Superior temporal gyrus (tissue), 1 donor: ENCODE measurements at regions not wholly inside any gene's neighbourhood (a gene's known extent, or its start where the extent isn't known, plus 50 kb on each side); places are given as distances from the start of the nearest gene placed in this dataset.
A peak's percentile ranks its signal among the peaks of the same experiment; 100 is the strongest.

ENCODE experiments used
- DNase-seq: peaks from one replicate; pipeline ENCODE4 v3.0.0-alpha.2; 2016; ENCODE audit errors: extremely low spot score

DNA sequence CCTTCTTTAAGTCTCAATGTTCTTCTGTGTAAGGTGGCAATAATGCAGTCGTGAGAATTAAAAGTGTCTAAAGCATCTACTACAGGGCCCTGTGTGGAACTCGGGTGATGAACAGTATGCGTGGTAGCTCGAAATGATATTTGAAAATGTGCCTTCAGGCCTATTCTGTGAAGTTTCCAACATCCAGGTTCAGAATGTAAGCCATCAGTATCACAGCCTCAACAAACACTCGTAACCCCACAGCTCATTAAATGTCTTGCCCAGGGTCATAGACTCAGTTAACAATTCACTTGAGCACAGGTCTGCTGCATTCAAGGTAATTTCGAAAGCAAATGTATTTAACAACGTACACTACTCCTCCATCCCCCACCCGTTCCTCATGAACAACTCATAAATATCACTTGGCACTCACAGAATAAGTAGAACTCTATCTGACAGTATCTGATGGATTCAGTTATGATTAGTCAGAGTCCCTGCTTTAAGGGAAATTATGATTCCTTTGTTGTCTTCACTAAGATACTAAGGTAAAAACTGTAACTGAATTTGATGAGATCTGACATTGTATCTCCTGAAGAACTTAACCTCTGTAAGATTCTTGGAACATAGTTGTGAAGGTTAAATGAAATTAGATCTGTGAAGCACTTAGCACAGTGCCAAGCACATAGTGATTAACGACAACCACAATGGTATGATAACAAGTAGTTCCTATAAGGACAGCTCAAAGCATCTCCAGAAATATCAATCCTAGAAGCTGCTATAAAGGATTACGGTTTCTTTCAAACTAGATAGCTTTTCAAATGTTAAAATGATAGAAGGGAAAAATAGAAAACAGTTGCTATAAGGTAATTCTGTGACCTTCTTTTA lies 642.3 kb downstream of the TBL1XR1 start:
- no peak for DNase-seq

DNA sequence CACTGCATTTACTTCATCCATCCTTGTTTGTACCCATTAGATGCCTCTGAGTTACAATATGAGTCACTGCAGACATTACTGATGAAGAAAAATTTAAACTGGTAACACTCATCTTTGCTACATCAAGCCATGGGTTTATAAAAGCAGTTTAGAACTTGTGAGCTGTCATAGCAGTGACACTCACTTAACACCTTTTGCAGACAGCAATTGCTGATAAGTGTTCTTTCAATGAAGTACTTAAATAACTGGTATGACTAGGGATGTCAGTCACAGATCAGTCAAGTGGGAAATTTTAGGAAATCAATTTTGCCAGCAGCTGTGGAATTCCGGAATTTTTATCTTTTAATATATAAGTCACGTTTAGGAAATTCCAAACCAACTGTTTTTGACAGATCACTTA lies 643.0 kb downstream of the TBL1XR1 start:
- no peak for DNase-seq

DNA sequence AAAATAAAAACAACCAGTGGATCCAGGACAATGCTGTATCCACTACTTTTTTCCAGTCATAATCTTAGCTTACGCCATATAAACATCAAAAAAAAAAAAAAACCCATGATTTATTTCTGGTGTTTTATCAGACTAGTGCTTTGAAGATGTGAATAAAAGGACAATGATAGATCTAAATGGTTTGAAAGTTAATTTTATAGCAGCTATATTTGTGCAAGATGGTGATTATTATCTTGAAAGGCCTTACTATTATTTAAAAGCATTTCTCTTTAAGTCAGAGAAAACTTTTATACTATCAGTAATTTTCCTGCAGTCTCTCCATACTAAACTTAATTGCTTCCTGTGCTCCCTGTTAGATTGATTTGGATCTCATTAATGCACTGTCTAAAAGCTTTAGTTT lies 670.3 kb downstream of the TBL1XR1 start:
- DNase-seq, result no peak

DNA sequence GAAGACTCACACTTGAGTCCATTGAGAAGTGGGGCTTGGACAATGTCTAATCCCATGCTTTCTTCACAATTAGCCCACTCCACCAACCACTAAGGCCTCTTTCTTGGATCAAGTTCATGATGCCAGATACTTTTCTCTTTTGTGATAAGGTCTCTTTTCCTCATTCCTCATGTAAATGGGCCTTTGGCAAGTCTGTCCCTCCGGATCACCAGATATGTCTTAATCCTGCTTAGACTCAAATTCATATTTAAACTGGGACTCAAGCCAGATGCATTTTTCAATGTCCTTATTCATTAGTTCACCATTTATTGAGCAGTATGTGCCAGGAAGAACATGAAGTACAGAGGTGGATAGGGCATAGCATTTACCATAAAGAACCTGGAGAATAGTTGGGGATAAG lies 671.1 kb downstream of the TBL1XR1 start:
- no peak for DNase-seq

DNA sequence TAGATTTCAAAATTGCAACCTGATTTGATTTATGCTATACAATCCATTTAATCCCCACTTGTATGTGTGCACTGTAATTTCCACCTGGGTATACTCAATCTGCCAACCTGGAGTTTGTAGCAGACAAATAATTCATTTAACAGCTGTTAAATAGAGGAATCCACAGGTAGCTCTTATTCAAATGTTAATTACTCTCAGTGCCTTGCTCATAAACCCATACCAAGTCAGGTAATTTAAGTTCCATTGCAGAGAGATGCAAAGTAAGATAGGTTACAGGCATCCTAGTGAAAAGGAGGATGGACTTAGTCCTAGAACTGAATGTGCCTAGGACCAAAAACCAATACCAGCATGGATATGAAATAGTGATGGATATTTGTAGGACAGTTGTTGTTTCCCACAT lies 674.2 kb downstream of the TBL1XR1 start:
- no peak for DNase-seq

DNA sequence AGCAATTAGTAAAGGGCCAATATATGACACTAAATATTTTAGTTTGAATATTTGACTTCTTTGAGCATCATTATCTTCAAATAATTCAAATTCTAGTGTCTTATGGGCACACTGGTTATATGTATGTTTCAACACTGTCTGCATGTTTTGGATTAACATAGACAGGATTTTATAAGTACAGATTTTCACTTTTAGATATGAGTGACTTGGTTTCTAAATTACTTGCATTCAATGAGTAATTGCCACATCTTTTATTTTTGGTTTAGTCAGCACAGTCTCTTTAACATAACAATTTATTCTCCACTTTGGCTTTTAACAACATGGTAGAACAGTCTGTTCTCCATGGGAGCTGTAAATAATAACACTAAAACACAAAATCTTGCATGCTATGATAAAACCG lies 674.8 kb downstream of the TBL1XR1 start:
- peak; percentile 15 for DNase-seq

DNA sequence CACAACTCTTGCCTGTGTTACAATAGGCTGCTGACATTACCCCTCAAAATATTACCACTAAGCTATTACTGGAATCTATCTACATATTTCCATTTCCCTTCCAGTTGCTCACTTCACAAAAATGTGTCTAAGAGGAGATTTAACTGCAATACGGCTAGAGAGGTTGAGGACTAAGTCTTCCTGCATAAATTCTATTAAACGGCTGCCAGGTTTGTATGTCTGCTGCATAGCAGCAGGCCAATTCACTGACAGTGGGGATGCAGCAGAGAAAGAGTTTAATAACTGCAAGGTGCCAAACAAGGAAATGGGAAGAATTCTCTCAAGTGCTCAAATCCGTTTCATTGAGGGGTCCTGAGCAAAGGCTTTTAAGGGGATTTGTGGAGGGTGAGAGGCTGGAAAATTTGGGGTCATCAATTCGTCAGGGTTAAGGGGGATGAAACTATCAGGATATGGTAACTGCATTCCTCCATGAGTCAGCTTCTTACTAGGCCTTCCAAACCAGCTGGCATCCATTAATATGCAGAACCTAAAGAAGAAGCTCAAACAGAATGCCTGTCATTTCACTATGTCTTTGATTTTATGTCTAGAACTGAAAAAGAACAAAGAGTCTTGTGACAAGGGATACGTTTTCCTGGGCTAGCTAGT lies 675.6 kb downstream of the TBL1XR1 start:
- no peak for DNase-seq

DNA sequence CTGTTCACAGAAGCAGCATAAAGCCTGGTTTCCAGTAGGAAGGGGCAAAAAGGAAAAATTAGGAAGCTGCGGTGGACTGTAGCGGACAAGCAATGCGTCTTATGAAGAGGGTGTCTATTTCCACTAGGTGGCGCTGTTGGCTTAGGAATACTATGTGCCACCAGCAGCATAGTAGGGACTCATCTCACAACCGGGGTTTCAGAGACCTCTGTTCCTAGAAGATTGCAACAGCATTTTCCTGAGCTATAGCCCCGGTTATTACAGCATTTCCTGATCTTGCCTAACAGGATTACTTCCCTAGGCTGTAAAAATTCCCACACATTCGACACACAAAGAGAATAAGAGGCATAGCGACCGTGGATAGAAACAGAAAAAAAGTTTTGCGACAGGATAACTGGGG lies 683.0 kb downstream of the TBL1XR1 start:
- DNase-seq, result peak; percentile 24

DNA sequence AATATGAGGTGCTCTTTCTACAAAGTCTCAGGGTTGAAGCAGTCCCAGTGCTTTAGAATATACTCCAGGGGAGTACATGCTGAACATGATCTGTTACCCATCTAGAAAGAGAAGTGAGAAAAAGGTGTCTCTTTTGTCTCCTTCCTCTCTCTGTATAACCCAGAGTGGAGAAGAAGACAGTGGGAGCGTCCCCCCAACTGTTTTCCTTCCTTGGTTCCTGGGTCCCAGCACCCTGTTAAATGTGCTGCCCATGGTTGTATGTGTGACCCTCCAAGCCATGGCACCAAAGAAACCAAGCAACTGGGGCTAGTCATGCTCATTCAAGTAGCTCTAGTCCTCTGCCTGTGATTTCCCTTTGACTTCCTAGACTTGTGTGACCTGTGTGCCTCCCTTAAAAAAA lies 683.7 kb downstream of the TBL1XR1 start:
- DNase-seq, result no peak

DNA sequence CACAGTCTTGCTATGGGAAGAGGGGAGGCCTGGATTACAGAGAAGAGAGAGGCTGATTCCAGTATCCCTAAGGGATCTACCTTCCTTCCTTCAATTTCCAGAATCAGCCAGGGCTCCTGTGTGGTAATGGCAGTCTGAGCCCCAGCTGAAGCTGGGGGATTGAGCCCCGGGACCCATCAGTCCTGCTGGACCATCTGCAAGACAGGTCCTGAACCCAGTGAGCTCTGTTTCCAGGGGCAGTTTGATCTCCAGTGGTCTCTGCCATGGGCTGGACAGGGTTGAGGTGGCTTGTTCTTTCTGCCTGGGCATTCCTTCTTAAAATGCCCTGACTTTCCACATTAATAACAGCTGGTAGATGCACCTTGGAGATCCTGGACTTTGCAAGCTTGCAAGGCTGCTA lies 685.2 kb downstream of the TBL1XR1 start:
- DNase-seq, result no peak

DNA sequence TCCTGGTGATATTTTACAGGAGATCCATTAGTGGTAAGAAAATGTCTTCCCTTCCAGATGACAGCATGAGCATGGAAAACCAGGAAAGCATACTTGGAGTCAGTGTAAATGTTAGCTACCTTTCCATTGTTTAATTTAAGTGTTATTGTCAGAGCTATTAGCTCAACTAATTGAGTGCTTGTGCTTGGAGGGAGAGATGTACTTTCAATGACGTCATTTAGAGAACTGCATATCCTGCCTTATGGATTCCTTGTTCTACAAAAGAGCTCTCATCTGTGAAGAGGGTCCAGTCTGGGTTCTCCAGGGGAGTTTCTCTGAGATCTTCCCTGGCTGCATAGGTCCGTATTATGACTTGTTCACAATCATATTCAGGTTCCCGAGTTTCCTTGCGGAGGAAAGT lies 687.2 kb downstream of the TBL1XR1 start:
- DNase-seq, result no peak

DNA sequence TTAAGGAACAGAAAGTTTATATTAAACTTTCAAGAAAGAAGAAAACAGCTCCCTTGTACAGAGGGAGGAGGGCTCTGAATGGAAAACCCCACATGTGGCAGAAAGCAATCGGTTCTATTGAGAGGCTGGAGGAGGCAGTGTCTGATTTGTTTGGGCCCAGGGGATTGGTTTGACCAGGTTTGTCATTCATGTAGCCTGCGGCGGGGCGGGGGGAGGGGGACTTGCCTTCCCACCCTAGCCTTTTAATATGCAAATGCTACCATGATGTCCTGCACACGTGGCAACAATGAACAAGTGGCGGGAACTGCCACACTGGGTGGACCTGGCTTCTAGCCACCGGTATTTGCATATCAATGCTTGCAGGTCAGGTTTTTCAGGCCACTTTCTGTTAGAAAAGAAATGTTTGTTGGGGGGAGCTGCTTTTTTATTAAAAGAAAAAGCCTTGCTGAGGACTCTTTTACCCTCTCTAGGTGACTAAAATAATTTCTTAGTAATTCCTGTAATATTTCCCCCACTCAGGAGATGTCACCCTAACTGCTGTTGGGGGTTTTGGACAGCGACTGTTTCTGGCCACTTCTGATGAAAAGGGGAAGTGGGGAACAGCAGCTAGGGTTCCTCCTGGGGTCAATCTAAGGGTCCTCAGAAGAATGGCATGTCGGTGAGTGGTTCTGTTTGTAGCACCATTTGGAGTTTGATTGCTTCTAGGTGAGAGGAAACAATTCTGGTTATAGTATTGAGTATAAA lies 691.2 kb downstream of the TBL1XR1 start:
- no peak for DNase-seq

DNA sequence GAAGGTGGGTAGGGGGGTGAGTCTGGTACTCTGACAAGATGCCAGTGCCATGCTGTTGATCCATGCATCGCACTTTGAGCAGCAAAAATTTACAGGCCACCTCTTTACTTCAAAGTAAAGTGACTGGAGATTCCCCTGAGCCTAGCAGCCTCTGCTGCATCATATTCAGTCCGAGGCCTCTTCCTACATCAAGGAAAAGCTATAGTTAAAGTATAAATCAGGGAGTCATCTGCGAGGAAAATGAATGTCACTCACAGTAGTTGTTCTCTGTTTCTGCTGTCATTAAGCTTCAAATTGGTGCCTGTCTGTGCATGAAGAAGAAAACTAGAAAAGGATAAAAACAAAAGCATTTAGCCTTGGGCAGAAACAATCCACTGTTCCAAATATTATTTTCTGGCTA lies 706.2 kb downstream of the TBL1XR1 start:
- DNase-seq, result no peak

DNA sequence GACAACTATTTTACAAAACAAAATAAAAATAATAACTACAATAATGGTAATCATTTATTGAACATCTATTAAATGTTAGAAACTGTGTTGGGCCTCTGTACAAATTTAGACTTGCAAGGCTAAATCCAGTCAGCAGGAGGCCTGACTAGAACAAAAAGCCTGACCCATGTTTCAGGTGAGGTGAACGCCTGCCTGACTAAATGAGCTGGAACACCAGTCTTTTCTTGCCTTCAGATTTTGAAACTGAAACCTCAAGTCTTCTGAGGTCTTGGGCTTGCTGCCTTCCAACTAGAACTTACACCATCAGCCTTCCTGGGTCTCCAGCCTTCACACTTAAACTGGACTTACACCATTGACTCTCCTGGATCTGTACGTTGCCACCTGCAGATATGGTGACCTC lies 706.9 kb downstream of the TBL1XR1 start:
- DNase-seq, result no peak

DNA sequence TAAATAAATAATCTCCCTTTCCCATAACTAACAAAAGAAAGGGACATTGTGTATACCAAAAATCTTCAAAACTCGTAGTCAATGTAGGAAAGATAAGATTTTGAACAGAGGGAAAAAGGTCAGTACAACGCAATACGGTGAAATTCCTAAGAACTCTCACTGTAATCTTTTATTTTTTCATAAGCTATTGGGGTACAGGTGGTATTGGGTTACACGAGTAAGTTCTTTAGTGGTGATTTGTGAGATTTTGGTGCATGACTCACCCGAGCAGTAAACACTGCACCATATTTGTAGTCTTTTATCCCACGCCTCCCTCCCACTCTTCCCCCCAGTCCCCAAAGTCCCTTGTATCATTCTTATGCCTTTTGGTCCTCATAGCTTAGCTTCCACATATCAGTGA lies 718.0 kb downstream of the TBL1XR1 start:
- no peak for DNase-seq

DNA sequence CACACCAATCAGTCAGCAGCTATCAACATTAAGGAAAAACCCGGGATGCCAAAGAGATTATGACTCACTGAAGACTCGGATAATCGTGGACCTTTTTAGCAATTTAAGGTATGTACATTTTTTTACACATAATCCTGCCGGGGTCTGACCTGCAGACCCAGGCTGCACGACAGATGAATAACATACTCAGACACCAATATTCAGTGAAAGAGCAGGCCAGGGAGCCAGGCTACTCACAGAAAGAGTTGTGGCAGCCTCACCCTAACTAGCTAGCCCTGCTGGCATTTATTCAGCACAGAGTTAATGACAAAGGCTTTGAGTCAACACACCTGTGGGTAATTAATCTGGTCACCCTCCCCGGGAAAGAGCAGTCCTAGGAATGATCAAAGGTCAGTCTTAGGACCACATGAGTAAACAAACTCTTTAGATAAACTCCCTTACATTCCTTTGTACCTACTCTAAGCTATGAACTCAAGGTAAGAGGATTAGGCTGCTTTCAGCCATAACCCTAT lies 727.5 kb downstream of the TBL1XR1 start:
- DNase-seq, result no peak

DNA sequence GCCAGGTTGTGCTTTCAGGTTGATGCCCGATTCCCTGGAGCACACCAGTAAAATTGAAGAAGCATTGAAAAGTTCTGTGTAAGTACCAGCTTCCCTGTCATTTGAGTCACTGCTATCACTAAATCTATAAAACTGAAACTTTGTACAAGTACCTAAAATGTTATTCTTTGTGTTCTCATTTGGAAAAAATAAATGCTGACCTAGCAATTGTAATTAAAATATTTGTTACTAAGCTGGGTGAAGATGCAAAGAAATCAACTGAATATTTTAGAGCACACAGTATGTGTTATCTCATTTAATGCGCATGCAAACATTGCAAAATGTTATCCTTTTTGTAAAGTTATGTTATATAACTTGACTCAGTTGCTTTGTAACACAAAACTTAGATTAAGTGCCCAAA lies 733.7 kb downstream of the TBL1XR1 start:
- no peak for DNase-seq

DNA sequence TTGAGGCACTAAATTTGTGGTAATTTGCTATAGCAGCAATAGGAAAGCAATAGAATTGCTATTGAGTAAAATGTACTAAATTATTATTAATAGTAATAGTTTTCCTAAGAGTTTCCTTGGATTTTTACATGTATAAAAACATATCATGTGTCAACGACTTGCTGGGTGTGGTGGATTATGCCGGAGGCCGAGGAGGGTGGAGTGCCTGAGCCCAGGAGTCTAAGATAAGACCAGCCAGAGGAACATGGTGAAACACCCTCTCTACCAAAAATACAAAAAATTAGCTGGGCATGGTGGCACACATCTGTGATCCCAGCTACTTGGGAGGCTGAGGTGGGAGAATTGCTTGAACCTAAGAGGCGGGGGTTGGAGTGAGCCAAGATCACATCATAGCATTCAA lies 749.9 kb downstream of the TBL1XR1 start:
- no peak for DNase-seq

DNA sequence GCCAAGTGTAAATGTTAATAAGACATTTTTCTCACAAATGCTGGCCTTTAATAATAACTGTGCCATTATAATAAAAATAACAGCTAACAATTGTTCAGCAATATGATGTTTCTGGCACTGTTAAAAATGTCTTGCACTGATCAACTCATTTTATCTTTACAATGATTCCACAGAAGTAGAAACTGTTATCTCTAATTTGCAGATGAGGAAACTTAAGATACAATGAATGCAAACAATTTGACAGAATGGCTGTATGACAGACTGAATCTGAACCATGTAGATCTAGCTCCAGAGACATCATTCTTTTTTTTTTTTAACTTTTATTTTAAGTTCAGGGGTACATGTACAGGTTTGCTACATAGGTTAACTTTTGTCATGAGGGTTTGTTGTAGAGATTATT lies 755.0 kb downstream of the TBL1XR1 start:
- DNase-seq, result no peak

DNA sequence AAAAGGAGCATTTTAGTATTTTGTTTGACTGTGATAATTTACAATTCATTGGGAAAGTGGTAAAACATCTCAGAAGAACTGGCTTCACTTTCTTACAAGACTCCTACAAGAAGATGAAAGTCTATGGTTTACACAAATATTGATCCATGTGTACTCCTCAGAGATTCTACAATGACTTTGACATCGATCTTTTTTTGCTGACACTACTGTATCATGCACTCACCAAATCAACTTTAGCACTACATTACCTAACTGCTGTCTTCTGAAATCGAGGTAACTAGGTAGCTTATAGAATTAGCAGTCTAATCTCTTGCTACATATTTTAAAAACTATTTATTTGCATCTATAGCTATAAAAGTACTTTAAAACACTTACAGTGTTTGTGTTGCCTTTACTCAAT lies 757.6 kb downstream of the TBL1XR1 start:
- no peak for DNase-seq

DNA sequence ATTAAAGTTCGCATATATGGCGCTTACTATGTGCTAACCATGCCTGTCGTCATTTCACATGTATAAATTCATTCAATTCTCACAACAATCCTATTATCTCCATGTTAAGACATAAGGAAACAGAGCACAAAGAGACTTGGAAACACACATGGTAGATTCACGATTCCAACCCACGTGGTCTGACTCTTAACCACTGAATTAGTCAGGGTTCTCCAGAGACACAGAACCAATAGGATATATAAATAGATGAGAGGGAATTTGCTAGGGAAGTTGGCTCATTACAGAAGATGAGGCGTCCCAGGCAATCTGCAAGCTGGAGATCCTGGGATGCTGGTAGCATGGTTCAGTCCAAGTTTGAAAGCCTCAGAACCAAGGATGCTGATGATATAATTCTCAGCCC lies 765.3 kb downstream of the TBL1XR1 start:
- no peak for DNase-seq

DNA sequence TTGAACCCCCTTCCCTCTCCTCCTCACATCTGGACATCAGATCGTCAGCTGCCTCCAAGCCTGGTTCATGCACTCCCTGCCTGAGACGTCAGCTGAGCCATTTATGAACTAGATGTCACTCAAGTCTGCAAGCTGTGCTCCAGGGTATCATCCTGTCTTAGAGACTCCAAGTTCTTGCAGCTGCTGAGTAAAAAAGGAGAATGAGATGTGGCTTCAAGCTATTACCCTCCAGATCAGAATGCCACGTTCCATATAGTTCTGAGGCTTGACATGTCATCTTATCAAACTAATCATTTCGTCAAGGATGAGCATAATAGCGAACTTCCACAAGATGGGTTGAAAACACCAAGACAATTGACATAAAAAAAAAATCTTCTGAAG lies 766.3 kb downstream of the TBL1XR1 start:
- DNase-seq, result no peak
